Keratinocyte (primary cell): ENCODE measurements at regions not wholly inside any gene's neighbourhood (a gene's known extent, or its start where the extent isn't known, plus 50 kb on each side); places are given as distances from the start of the nearest gene placed in this dataset.

Source experiments
- CTCF ChIP-seq, 3 experiments: IDR thresholded peaks in 1 of 3; conservative IDR thresholded peaks in 1 of 3; optimal IDR thresholded peaks in 1 of 3; 2 replicates in 2 of 3; 3 replicates in 1 of 3; pipeline versions ENCODE3 to v1.5.1; 2011; ENCODE audit warnings: low read length in 3 of 3, mild to moderate bottlenecking in 3 of 3, moderate library complexity in 2 of 3, control low read depth in 1 of 3, inconsistent platforms in 1 of 3; ENCODE audit not compliant: insufficient read depth in 2 of 3; ENCODE audit errors: extremely low read depth in 1 of 3
- EZH2 ChIP-seq: IDR thresholded peaks from one replicate; pipeline ENCODE4 v1.6.1; 2012; ENCODE audit warnings: inconsistent platforms, mild to moderate bottlenecking, low read length, moderate library complexity

- no peak for TF ChIP-seq CTCF (optimal IDR thresholded peaks at IDR 0.05 in 1 of 3, IDR thresholded peaks at IDR 0.05 in 1 of 3, conservative IDR thresholded peaks at IDR 0.05 in 1 of 3; ENCODE audit: extremely low read depth in 1 of 3, insufficient read depth in 2 of 3, low read length in 3 of 3)
- no peak for TF ChIP-seq EZH2
Observed at GRCh38 chr4:23733476-23733875, 156.4 kb downstream of the PPARGC1A start.
